ENCODE measurements at regions not wholly inside any gene's neighbourhood (a gene's known extent, or its start where the extent isn't known, plus 50 kb on each side); places are given as distances from the start of the nearest gene placed in this dataset.
"Not testable (repeated sequence)": the region's sequence is repeated elsewhere in the genome, so short reads cannot be mapped to it uniquely, and the experiment has no call there.

GRCh38 chr12:83271201-83271600 lies 584.5 kb downstream of the TMTC2 start:
- Mint-ChIP-seq H3K27me3 (no peaks in the 10 kb centered on the region), H3K9me3 (ENCODE audit: low read depth) (peaks cover 8% of the 10 kb centered on the region), H3K4me1 (no peaks in the 10 kb centered on the region), H3K4me3 (no peak overlapping the region), H3K27ac (no peak overlapping the region), H3K36me3 (ENCODE audit: low read depth) (no peaks in the 10 kb centered on the region)
- intact Hi-C loops (cut with DNase I, micrococcal nuclease), result no loop called here
- DNase-seq, result no peak
- ChIA-PET CTCF (no interaction called here), POLR2A (no interaction called here)
- no peak for ATAC-seq

DNA sequence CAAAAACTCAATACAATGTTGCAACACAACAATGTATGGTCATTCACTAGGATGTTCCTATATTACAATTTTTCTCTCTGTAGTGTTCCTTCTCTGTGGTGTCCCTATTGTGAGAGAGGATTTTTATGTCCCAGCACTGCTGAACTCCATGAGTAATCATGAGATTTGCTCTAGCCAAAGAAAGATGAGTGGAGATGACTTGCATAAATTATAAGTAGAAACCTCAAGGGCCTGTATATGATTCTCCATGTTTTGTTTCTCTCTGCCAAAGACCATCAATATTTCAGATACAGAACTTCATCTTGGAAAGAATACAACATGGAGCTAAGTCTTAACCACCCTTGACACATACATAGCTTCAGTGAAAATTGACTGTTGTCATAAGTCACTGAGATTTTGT lies 579.1 kb downstream of the TMTC2 start:
- intact Hi-C loops (cut with DNase I, micrococcal nuclease), result no loop called here
- Mint-ChIP-seq H3K4me3 (no peak overlapping the region), H3K27me3 (no peaks in the 10 kb centered on the region), H3K27ac (no peak overlapping the region), H3K36me3 (ENCODE audit: low read depth) (no peaks in the 10 kb centered on the region), H3K9me3 (ENCODE audit: low read depth) (peaks cover 7% of the 10 kb centered on the region), H3K4me1 (no peaks in the 10 kb centered on the region)
- DNase-seq, result no peak
- ATAC-seq, result no peak
- ChIA-PET CTCF (no interaction called here), POLR2A (no interaction called here)

DNA sequence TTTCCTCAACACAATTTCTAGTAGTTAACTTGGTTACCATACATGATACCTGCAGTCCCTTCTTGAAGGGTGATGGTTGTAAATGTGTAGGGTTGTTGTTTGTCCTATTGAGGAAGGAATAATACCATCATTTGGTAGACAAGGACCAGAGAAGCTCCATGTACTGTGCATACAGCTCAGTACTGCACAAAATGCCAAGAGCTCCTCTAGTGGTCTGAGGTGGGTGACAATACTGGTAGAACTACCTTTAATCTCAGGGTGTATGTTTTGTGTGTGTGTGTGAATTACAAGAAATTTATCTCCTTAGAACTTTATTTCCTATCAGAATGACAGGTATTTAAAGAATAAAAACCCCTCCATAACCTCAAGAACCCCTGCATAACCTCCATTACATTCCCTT lies 575.3 kb downstream of the TMTC2 start:
- intact Hi-C loops (cut with DNase I, micrococcal nuclease), result no loop called here
- ChIA-PET POLR2A (no interaction called here), CTCF (no interaction called here)
- Mint-ChIP-seq H3K4me3 (no peak overlapping the region), H3K36me3 (ENCODE audit: low read depth) (no peaks in the 10 kb centered on the region), H3K27ac (no peak overlapping the region), H3K27me3 (no peaks in the 10 kb centered on the region), H3K4me1 (no peaks in the 10 kb centered on the region), H3K9me3 (ENCODE audit: low read depth) (peaks cover 2% of the 10 kb centered on the region)
- ATAC-seq (no peak), DNase-seq (no peak)

DNA sequence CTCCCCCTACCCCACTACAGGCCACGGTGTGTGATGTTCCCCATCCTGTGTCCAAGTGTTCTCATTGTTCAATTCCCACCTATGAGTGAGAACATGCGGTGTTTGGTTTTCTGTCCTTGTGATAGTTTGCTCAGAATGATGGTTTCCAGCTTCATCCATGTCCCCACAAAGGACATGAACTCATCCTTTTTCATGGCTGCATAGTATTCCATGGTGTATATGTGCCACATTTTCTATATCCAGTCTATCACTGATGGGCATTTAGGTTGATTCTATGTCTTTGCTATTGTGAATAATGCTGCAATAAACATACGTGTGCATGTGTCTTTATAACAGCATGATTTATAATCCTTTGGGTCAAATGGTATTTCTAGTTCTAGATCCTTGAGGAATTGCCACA lies 573.4 kb downstream of the TMTC2 start:
- DNase-seq; ATAC-seq; intact Hi-C loops (cut with DNase I, micrococcal nuclease); H3K4me3 Mint-ChIP-seq; H3K4me1 Mint-ChIP-seq; POLR2A ChIA-PET; H3K9me3 Mint-ChIP-seq (ENCODE audit: low read depth); H3K27ac Mint-ChIP-seq; CTCF ChIA-PET; H3K36me3 Mint-ChIP-seq (ENCODE audit: low read depth); H3K27me3 Mint-ChIP-seq: not testable (repeated sequence)

DNA sequence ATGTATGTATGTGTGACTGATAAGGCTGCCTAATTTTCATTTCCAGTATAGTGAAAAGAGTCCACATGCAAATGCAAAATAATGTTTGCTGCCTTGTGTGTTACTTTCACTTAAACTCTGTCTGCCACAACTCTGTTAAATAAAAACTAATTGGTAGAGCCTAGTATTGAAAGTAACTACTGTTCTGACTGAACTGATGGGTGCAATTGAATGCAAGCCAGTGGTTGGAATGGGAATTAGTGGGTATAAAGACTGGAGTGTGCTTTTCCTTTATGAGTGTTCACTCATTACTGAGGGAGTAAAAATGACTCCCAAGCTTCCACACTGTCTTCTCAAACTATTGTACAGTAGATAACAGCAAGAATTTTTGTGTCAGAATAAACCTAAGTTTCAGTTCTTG lies 571.0 kb downstream of the TMTC2 start:
- no peaks in the 10 kb centered on the region for H3K27me3 Mint-ChIP-seq
- no peaks in the 10 kb centered on the region for H3K36me3 Mint-ChIP-seq (ENCODE audit: low read depth)
- intact Hi-C loops (cut with DNase I, micrococcal nuclease), result no loop called here
- DNase-seq (no peak), ATAC-seq (no peak)
- peaks cover 4% of the 10 kb centered on the region for H3K9me3 Mint-ChIP-seq (ENCODE audit: low read depth)
- H3K27ac Mint-ChIP-seq, result no peak overlapping the region
- POLR2A ChIA-PET, result no interaction called here
- CTCF ChIA-PET, result interaction anchor here (1.0 kb wide), 1 partner anchor 30 kb away, joined by 3 read pairs; no protein-coding TSS in a partner anchor
- no peak overlapping the region for H3K4me3 Mint-ChIP-seq
- H3K4me1 Mint-ChIP-seq, result no peaks in the 10 kb centered on the region

DNA sequence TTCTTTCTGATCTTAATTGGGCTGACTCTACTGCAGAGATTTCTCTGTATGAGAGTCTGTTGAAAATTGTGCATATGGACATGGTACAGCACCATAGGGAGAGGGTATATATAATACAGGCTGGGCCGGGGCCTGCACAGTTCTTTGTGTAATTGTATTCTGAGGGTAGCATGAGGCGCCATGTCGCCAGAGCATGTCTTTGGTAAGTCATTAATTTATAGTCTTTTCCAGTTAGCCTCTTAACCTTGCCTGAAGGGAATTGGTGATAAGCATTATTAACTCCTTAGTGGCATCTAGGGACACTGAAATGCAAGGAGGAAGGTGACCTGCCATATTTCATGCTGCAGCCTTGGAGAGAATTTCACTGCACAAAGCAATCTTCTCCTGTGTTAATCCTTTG lies 569.9 kb downstream of the TMTC2 start:
- H3K9me3 Mint-ChIP-seq (ENCODE audit: low read depth), result peaks cover 4% of the 10 kb centered on the region
- ATAC-seq (no peak), DNase-seq (no peak)
- no peaks in the 10 kb centered on the region for H3K27me3 Mint-ChIP-seq
- H3K4me3 Mint-ChIP-seq, result no peak overlapping the region
- POLR2A ChIA-PET, result no interaction called here
- no peaks in the 10 kb centered on the region for H3K36me3 Mint-ChIP-seq (ENCODE audit: low read depth)
- no peak overlapping the region for H3K27ac Mint-ChIP-seq
- H3K4me1 Mint-ChIP-seq, result no peaks in the 10 kb centered on the region
- CTCF ChIA-PET, result no interaction called here
- intact Hi-C loops (cut with DNase I, micrococcal nuclease), result no loop called here

GRCh38 chr12:83250866-83251265 lies 564.2 kb downstream of the TMTC2 start:
- ChIA-PET POLR2A (no interaction called here), CTCF (no interaction called here)
- no peak for DNase-seq
- Mint-ChIP-seq H3K4me1 (no peaks in the 10 kb centered on the region), H3K27ac (no peak overlapping the region), H3K9me3 (ENCODE audit: low read depth) (peaks cover 2% of the 10 kb centered on the region), H3K36me3 (ENCODE audit: low read depth) (no peaks in the 10 kb centered on the region), H3K27me3 (no peaks in the 10 kb centered on the region), H3K4me3 (no peak overlapping the region)
- ATAC-seq, result no peak
- intact Hi-C loops (cut with DNase I, micrococcal nuclease), result no loop called here

DNA sequence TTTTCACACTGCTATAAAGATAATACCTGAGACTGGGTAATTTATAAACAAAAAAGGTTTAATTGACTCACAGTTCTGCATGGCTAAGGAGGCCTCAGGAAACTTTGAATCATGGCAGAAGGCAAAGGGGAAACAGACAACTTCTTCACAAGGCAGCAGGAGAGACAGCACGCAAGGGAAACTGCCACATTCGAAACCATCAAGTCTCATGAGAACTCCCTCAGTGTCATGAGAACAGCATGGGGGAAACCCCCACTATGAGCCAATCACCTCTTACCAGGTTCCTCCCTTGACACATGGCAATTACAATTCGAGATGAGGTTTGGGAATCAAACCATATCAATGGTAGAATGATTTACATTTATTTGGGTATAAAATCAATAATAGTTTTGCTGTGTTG lies 558.5 kb downstream of the TMTC2 start:
- ATAC-seq, result no peak
- H3K4me3 Mint-ChIP-seq, result no peak overlapping the region
- ChIA-PET POLR2A (interaction anchor here (0.6 kb wide), 2 partner anchors 21 to 399 kb away, joined by 3 read pairs; no protein-coding TSS in a partner anchor), CTCF (no interaction called here)
- intact Hi-C loops (cut with DNase I, micrococcal nuclease), result no loop called here
- peaks cover 2% of the 10 kb centered on the region for H3K9me3 Mint-ChIP-seq (ENCODE audit: low read depth)
- no peak for DNase-seq
- no peaks in the 10 kb centered on the region for H3K36me3 Mint-ChIP-seq (ENCODE audit: low read depth)
- no peaks in the 10 kb centered on the region for H3K4me1 Mint-ChIP-seq
- no peak overlapping the region for H3K27ac Mint-ChIP-seq
- no peaks in the 10 kb centered on the region for H3K27me3 Mint-ChIP-seq

DNA sequence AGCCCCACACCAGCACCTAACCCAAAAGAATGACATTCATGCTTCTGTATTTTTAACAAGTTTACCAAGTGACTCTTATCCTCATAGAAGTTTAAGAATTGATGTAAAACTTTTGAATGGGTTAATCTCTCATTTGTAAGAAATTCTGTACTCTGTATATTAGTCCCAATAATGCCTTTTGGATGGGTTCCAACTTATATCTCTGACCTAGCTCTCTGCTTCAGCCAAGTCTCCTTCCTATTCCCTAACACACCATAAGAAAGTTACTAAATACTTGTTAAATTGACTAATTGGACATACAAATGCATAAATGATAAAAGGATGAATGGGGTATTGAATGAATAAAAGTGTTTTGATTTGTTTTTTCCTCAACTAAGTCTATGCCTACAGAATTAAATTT lies 557.3 kb downstream of the TMTC2 start:
- H3K4me1 Mint-ChIP-seq, result no peaks in the 10 kb centered on the region
- POLR2A ChIA-PET, result interaction anchor here (0.7 kb wide), 1 partner anchor 176 kb away, joined by 4 read pairs; no protein-coding TSS in a partner anchor
- H3K36me3 Mint-ChIP-seq (ENCODE audit: low read depth), result no peaks in the 10 kb centered on the region
- intact Hi-C loops (cut with DNase I, micrococcal nuclease), result no loop called here
- peaks cover 2% of the 10 kb centered on the region for H3K9me3 Mint-ChIP-seq (ENCODE audit: low read depth)
- CTCF ChIA-PET, result interaction anchor here (0.6 kb wide), 1 partner anchor 294 kb away, joined by 3 read pairs; no protein-coding TSS in a partner anchor
- DNase-seq, result no peak
- ATAC-seq, result no peak
- H3K27ac Mint-ChIP-seq, result no peak overlapping the region
- H3K27me3 Mint-ChIP-seq, result no peaks in the 10 kb centered on the region
- H3K4me3 Mint-ChIP-seq, result no peak overlapping the region

- intact Hi-C loops (cut with DNase I, micrococcal nuclease); H3K4me1 Mint-ChIP-seq; H3K27me3 Mint-ChIP-seq; H3K36me3 Mint-ChIP-seq (ENCODE audit: low read depth); POLR2A ChIA-PET; H3K27ac Mint-ChIP-seq; H3K9me3 Mint-ChIP-seq (ENCODE audit: low read depth); H3K4me3 Mint-ChIP-seq; DNase-seq; CTCF ChIA-PET; ATAC-seq: not testable (repeated sequence)
Measured at GRCh38 chr12:83233987-83234386, 547.3 kb downstream of the TMTC2 start.

DNA sequence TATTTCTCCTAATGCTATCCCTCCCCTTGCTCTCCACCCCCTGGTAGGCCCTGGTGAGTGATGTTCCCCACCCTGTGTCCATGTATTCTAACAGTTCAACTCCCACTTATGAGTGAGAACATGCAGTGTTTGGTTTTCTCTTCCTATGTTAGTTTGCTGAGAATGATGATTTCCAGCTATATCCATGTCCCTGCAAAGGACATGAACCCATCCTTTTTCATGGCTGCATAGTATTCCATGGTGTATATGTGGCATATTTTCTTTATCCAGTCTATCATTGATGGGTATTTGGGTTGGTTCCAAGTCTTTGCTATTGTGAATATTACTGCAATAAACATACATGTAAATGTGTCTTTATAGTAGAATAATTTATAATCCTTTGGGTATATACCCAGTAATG lies 540.3 kb downstream of the TMTC2 start:
- ATAC-seq, H3K27me3 Mint-ChIP-seq, H3K4me3 Mint-ChIP-seq: not testable (repeated sequence)

GRCh38 chr12:83225806-83226205 lies 539.1 kb downstream of the TMTC2 start:
- H3K27ac Mint-ChIP-seq, result no peak overlapping the region
- no peaks in the 10 kb centered on the region for H3K36me3 Mint-ChIP-seq (ENCODE audit: low read depth)
- intact Hi-C loops (cut with DNase I, micrococcal nuclease), result no loop called here
- CTCF ChIA-PET, result no interaction called here
- POLR2A ChIA-PET, result no interaction called here
- no peaks in the 10 kb centered on the region for H3K4me1 Mint-ChIP-seq
- DNase-seq, result no peak
- ATAC-seq, result no peak
- no peak overlapping the region for H3K4me3 Mint-ChIP-seq
- no peaks in the 10 kb centered on the region for H3K27me3 Mint-ChIP-seq
- peaks cover 7% of the 10 kb centered on the region for H3K9me3 Mint-ChIP-seq (ENCODE audit: low read depth)

More for the DNA sequence above, 540.3 kb downstream of the TMTC2 start:
- DNase-seq; intact Hi-C loops (cut with DNase I, micrococcal nuclease); H3K4me1 Mint-ChIP-seq; POLR2A ChIA-PET; H3K36me3 Mint-ChIP-seq (ENCODE audit: low read depth); H3K9me3 Mint-ChIP-seq (ENCODE audit: low read depth); H3K27ac Mint-ChIP-seq; CTCF ChIA-PET: not testable (repeated sequence)

DNA sequence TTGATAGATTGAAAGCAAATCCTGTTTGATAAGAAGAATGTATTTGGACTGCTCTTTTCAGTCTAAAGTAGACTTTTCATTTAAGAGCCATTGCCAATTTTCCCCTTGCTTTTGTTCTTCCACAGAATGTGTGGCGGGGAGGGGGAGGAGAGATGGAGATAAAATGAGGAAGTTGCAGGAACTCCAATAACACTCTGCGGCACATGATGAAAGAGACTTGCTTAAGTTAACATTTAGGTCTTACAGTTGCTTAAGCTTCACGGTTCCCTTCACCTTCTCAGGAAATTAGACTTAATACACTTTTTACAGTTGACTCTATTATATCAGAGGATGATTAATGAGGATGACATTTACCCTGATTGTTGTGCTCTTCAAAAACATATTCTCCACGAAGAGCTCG lies 537.3 kb downstream of the TMTC2 start:
- no peak for ATAC-seq
- H3K36me3 Mint-ChIP-seq (ENCODE audit: low read depth), result no peaks in the 10 kb centered on the region
- POLR2A ChIA-PET, result no interaction called here

More for the DNA sequence above, 537.3 kb downstream of the TMTC2 start:
- H3K4me1 Mint-ChIP-seq, result no peaks in the 10 kb centered on the region
- H3K9me3 Mint-ChIP-seq (ENCODE audit: low read depth), result peaks cover 7% of the 10 kb centered on the region
- CTCF ChIA-PET, result no interaction called here
- H3K4me3 Mint-ChIP-seq, result no peak overlapping the region
- no peaks in the 10 kb centered on the region for H3K27me3 Mint-ChIP-seq
- intact Hi-C loops (cut with DNase I, micrococcal nuclease), result no loop called here
- no peak overlapping the region for H3K27ac Mint-ChIP-seq
- DNase-seq, result no peak

Measured in activated CD4-positive, alpha-beta T cell treated with anti-CD3 and anti-CD28 coated beads for 36 hours (primary cell).